H9 (cell line): ENCODE measurements at regions not wholly inside any gene's neighbourhood (a gene's known extent, or its start where the extent isn't known, plus 50 kb on each side); places are given as distances from the start of the nearest gene placed in this dataset.

ENCODE experiments used
- DNase-seq: peaks from one replicate; pipeline ENCODE4 v3.0.0-alpha.2; 2017
- H2AFZ ChIP-seq: one replicate; pipeline ENCODE4 v1.6.1; 2013; ENCODE audit warnings: mild to moderate bottlenecking, low read length, control low read depth, moderate library complexity
- H2AK5ac ChIP-seq: 2 replicates; pipeline ENCODE4 v1.6.1; 2013; ENCODE audit warnings: low read length, control low read depth, mixed read lengths; ENCODE audit not compliant: insufficient read length
- H2BK120ac ChIP-seq: one replicate; pipeline ENCODE4 v1.6.1; 2013; ENCODE audit warnings: low read depth, mild to moderate bottlenecking, low read length, control low read depth, inconsistent platforms; ENCODE audit not compliant: poor library complexity, severe bottlenecking
- H2BK12ac ChIP-seq: 2 replicates; pipeline ENCODE4 v1.6.1; 2013; ENCODE audit warnings: low read length, control low read depth, mixed read lengths, low read depth; ENCODE audit not compliant: insufficient read length
- H2BK15ac ChIP-seq: 2 replicates; pipeline ENCODE4 v1.6.1; 2013; ENCODE audit warnings: low read depth, low read length, control low read depth
- H2BK20ac ChIP-seq: one replicate; pipeline ENCODE4 v1.6.1; 2013; ENCODE audit warnings: low read depth, mild to moderate bottlenecking, low read length, control low read depth, inconsistent platforms; ENCODE audit not compliant: poor library complexity, severe bottlenecking
- H2BK5ac ChIP-seq: 2 replicates; pipeline ENCODE4 v1.6.1; 2013; ENCODE audit warnings: low read length, control low read depth, mixed read lengths; ENCODE audit not compliant: insufficient read length
- H3K14ac ChIP-seq: 2 replicates; pipeline ENCODE4 v1.6.1; 2013; ENCODE audit warnings: low read length, control low read depth; ENCODE audit not compliant: insufficient read depth
- H3K18ac ChIP-seq: 2 replicates; pipeline ENCODE4 v1.6.1; 2013; ENCODE audit warnings: low read depth, mild to moderate bottlenecking, mixed read lengths, low read length, control low read depth; ENCODE audit not compliant: insufficient read length
- H3K23ac ChIP-seq: 2 replicates; pipeline ENCODE4 v1.6.1; 2013; ENCODE audit warnings: low read length, control low read depth, mixed read lengths, low read depth; ENCODE audit not compliant: insufficient read length
- H3K23me2 ChIP-seq: 2 replicates; pipeline ENCODE4 v1.6.1; 2013; ENCODE audit warnings: low read depth, mild to moderate bottlenecking, mixed read lengths, low read length, control low read depth; ENCODE audit not compliant: insufficient read length, poor library complexity, severe bottlenecking
- H3K27ac ChIP-seq: 2 replicates; pipeline ENCODE4 v1.5.1; 2013; ENCODE audit warnings: low read length, control low read depth, mixed read lengths, low read depth; ENCODE audit not compliant: insufficient read length
- H3K27me3 ChIP-seq: 2 replicates; pipeline ENCODE4 v1.6.1; 2013; ENCODE audit warnings: low read length, control low read depth, inconsistent platforms; ENCODE audit not compliant: insufficient read depth
- H3K4ac ChIP-seq: 2 replicates; pipeline ENCODE4 v1.6.1; 2013; ENCODE audit warnings: low read depth, mild to moderate bottlenecking, control low read depth, inconsistent platforms, low read length, moderate library complexity
- H3K4me1 ChIP-seq: 2 replicates; pipeline ENCODE4 v1.6.1; 2013; ENCODE audit warnings: low read length, control low read depth, inconsistent platforms; ENCODE audit not compliant: insufficient read depth
- H3K4me2 ChIP-seq: 2 replicates; pipeline ENCODE4 v1.6.1; 2013; ENCODE audit warnings: low read length, control low read depth, mixed read lengths; ENCODE audit not compliant: insufficient read length, insufficient read depth
- H3K56ac ChIP-seq: 2 replicates; pipeline ENCODE4 v1.6.1; 2013; ENCODE audit warnings: low read depth, mild to moderate bottlenecking, mixed read lengths, low read length, control low read depth; ENCODE audit not compliant: insufficient read length
- H3K79me1 ChIP-seq: 2 replicates; pipeline ENCODE4 v1.6.1; 2013; ENCODE audit warnings: low read depth, mild to moderate bottlenecking, moderate library complexity, low read length, control low read depth, inconsistent platforms; ENCODE audit not compliant: insufficient read depth, poor library complexity, severe bottlenecking
- H3K79me2 ChIP-seq: 2 replicates; pipeline ENCODE4 v1.6.1; 2013; ENCODE audit warnings: low read length, control low read depth, inconsistent platforms; ENCODE audit not compliant: insufficient read depth
- H3K9ac ChIP-seq: 2 replicates; pipeline ENCODE4 v1.6.1; 2013; ENCODE audit warnings: low read length, control low read depth, mixed read lengths; ENCODE audit not compliant: insufficient read length; ENCODE audit errors: extremely low read depth
- H3K9me3 ChIP-seq: one replicate; pipeline ENCODE4 v1.6.1; 2013; ENCODE audit warnings: low read depth, low read length, inconsistent platforms; ENCODE audit not compliant: control insufficient read depth
- H3T11ph ChIP-seq: one replicate; pipeline ENCODE4 v1.6.1; 2013; ENCODE audit warnings: mild to moderate bottlenecking, low read length, control low read depth, inconsistent platforms
- H4K20me1 ChIP-seq: one replicate; pipeline ENCODE4 v1.6.1; 2013; ENCODE audit not compliant: control insufficient read depth, insufficient read length, insufficient read depth
- H4K5ac ChIP-seq: 2 replicates; pipeline ENCODE4 v1.6.1; 2013; ENCODE audit warnings: low read depth, mild to moderate bottlenecking, mixed read lengths, low read length, control low read depth; ENCODE audit not compliant: insufficient read length
- H4K8ac ChIP-seq: replicated peaks from 2 replicates; pipeline ENCODE4 v1.6.1; 2013; ENCODE audit warnings: low read length, control low read depth, mixed read lengths, low read depth; ENCODE audit not compliant: insufficient read length
- H4K91ac ChIP-seq: 2 replicates; pipeline ENCODE4 v1.6.1; 2013; ENCODE audit warnings: low read depth, mild to moderate bottlenecking, moderate library complexity, mixed read lengths, low read length, control low read depth; ENCODE audit not compliant: insufficient read length
- H3K27ac Mint-ChIP-seq, 3 experiments: 2 replicates in 2 of 3; 3 replicates in 1 of 3; pipeline ENCODE4 v1.8.0; 2020 to 2021; ENCODE audit warnings: mixed read lengths in 3 of 3, mild to moderate bottlenecking in 1 of 3, moderate library complexity in 1 of 3
- H3K27me3 Mint-ChIP-seq: 2 replicates; pipeline ENCODE4 v1.8.0; 2021; ENCODE audit warnings: low read depth, mild to moderate bottlenecking, moderate library complexity, mixed read lengths
- H3K36me3 Mint-ChIP-seq, 3 experiments: 2 replicates in 2 of 3; 3 replicates in 1 of 3; pipeline ENCODE4 v1.8.0; 2020 to 2021; ENCODE audit warnings: low read depth in 3 of 3, mixed read lengths in 3 of 3; ENCODE audit not compliant: insufficient read depth in 1 of 3
- H3K4me1 Mint-ChIP-seq, 2 experiments: 2 replicates each; pipeline ENCODE4 v1.8.0; 2020; ENCODE audit warnings: mixed read lengths in 2 of 2
- H3K4me3 Mint-ChIP-seq, 2 experiments: 2 replicates in 1 of 2; 3 replicates in 1 of 2; pipeline ENCODE4 v1.8.0; 2020 to 2021; ENCODE audit warnings: mild to moderate bottlenecking in 2 of 2, mixed read lengths in 2 of 2, moderate library complexity in 1 of 2
- H3K9me3 Mint-ChIP-seq, 2 experiments: 2 replicates in 1 of 2; 3 replicates in 1 of 2; pipeline ENCODE4 v1.8.0; 2020; ENCODE audit warnings: mild to moderate bottlenecking in 2 of 2, mixed read lengths in 2 of 2, moderate library complexity in 1 of 2
- WGBS: extraction: QIAGEN DNeasy Blood & Tissue Kit; methylation state at CpG from one replicate; pipeline ENCODE4 v1.1.7; 2013; ENCODE audit warnings: missing lambda C conversion rate, low lambda C conversion rate, mixed read lengths; ENCODE audit not compliant: insufficient read length; ENCODE audit errors: extremely low coverage; 5-methylcytosine and 5-hydroxymethylcytosine counted together
- TF ChIP-seq, protein P1 (sequence below): fragments of 200-600 bp; sonication (generic); conservative IDR thresholded peaks from 3 replicates; pipeline ENCODE4 v1.8.0; 2021; ENCODE audit warnings: antibody characterized with exemption, mild to moderate bottlenecking

DNA sequence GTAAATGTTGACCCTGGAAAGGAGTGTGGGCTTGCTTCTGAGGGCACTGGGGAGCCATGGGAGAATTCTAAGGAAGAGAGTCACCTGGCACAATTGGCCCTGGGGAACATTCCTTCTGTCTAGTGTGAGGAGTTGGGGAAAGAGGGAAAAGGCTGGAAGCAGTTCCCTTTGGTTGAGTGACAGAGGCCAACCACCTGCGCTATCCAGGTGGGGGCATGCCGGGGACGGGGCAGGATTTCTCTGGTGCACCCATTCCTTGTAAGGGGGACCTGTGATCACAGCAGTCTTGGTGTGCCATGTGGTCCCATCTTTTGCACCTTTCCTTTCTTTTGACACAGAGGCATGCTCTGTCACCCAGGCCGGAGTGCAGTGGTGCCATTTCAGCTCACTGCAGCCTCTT is 92.1 kb upstream of the GRK3 start:
- Histone ChIP-seq H3K27me3 (no peaks in the 10 kb centered on the region), H3K56ac (no peak overlapping the region), H2AFZ (no peak overlapping the region), H2BK120ac (no peak overlapping the region), H4K91ac (no peak overlapping the region), H3K18ac (no peak overlapping the region), H3K4me1 (no peaks in the 10 kb centered on the region), H3K4ac (no peak overlapping the region), H2BK20ac (no peak overlapping the region), H2BK12ac (no peak overlapping the region), H3K9ac (no peak overlapping the region), H3K9me3 (no peaks in the 10 kb centered on the region), H4K8ac (no peak overlapping the region), H2AK5ac (no peak overlapping the region), H4K5ac (no peak overlapping the region), H3K79me2 (no peaks in the 10 kb centered on the region), H3K4me2 (no peak overlapping the region), H3K23ac (no peak overlapping the region), H3T11ph (no peak overlapping the region), H3K79me1 (no peaks in the 10 kb centered on the region), H2BK5ac (no peak overlapping the region), H3K27ac (no peak overlapping the region), H3K14ac (no peak overlapping the region), H2BK15ac (no peak overlapping the region), H4K20me1 (no peaks in the 10 kb centered on the region), H3K23me2 (no peaks in the 10 kb centered on the region)
- Mint-ChIP-seq H3K36me3 (peaks cover 11 to 17% (median 14%) of the 10 kb centered on the region in 3 experiments; a peak in 6 of 7 replicates), H3K27me3 (no peaks in the 10 kb centered on the region; the same call in none of the 2 replicates), H3K27ac (peak overlapping the region in 1 of 3 experiments; percentile 83; a peak in 1 of 7 replicates), H3K9me3 (peaks cover 3 to 5% of the 10 kb centered on the region in 2 experiments; a peak in 2 of 5 replicates), H3K4me3 (no peak overlapping the region), H3K4me1 (peaks cover 4 to 13% of the 10 kb centered on the region in 2 experiments)
- WGBS, result no CpG with 5 or more reads among the region's 4 CpGs
- TF ChIP-seq, protein P1, sequence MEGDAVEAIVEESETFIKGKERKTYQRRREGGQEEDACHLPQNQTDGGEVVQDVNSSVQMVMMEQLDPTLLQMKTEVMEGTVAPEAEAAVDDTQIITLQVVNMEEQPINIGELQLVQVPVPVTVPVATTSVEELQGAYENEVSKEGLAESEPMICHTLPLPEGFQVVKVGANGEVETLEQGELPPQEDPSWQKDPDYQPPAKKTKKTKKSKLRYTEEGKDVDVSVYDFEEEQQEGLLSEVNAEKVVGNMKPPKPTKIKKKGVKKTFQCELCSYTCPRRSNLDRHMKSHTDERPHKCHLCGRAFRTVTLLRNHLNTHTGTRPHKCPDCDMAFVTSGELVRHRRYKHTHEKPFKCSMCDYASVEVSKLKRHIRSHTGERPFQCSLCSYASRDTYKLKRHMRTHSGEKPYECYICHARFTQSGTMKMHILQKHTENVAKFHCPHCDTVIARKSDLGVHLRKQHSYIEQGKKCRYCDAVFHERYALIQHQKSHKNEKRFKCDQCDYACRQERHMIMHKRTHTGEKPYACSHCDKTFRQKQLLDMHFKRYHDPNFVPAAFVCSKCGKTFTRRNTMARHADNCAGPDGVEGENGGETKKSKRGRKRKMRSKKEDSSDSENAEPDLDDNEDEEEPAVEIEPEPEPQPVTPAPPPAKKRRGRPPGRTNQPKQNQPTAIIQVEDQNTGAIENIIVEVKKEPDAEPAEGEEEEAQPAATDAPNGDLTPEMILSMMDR, result no peak
- no peak for DNase-seq
